ENCODE measurements at regions not wholly inside any gene's neighbourhood (a gene's known extent, or its start where the extent isn't known, plus 50 kb on each side); places are given as distances from the start of the nearest gene placed in this dataset.
"Not testable (repeated sequence)": the region's sequence is repeated elsewhere in the genome, so short reads cannot be mapped to it uniquely, and the experiment has no call there.

DNA sequence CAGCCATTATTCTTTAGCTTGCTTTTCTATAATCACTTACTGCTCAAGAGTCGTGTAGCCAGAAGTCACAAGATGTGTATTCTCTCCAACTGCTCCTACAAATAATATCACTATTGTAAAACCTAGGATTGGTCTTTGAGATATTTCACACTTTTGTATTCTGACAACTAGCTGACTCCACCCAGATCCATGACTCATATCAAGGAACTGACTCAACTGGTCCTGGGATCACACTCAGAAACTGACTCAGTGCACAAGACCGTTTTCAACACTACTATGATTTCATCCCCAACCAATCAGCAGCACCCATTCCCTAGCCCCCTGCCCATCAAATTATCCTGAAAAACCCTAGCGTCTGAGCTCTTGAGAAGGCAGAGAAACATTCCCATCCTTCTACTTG lies 56.5 kb upstream of the ORC5 start:
- DNase-seq (ENCODE audit: extremely low read depth, low read depth, low spot score), result no peak

DNA sequence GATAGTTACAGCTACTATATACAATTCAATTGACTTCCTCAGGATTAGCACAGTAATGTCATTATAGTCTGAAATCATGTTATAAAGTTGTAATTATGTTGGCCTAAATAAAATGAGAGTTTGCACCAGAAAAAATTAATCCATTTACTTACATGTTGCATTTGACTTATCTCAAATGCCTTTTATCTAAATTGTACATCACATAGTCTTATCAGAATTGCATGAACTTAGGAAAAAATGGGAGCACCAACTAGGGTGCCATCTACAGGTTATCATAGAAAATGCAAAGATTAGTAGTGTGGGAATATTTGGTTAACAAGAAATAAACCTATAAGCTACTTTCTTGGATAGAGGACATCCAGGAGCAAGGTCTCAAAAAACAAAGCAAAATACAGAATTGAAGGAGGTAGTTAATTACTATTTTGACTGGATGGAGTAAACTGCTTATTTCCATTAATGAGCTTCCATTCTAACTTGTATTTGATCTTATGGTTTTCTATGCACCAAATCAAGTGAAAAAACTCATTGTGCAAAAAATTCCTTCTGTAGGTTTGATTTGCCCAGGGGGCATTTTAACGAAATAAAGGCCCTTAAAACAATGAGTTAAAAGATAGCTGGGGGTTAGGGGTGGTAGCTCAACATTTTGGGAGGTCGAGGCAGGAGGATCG lies 60.0 kb upstream of the ORC5 start:
- DNase-seq (ENCODE audit: extremely low read depth, low read depth, low spot score), result no peak

DNA sequence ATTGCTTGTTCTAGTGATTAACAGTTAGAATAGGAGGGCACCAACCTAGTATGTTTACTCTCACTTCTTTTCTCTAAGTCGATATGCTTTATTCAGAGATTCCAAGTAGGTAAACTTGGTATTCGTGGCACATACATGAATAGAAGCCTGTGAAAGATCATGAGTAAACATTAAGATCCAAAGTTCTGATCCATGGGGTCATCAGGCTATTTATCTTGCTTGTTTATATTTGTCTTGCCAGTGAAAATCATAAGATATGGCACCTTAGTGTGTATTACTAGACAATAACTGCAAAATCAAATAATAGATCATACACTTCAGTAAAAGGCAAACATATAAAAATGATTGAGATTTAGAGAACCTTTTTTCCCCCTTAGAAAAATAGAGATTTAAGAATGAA lies 56.5 kb upstream of the LHFPL3 start:
- no peak for DNase-seq (ENCODE audit: extremely low read depth, low read depth, low spot score)

DNA sequence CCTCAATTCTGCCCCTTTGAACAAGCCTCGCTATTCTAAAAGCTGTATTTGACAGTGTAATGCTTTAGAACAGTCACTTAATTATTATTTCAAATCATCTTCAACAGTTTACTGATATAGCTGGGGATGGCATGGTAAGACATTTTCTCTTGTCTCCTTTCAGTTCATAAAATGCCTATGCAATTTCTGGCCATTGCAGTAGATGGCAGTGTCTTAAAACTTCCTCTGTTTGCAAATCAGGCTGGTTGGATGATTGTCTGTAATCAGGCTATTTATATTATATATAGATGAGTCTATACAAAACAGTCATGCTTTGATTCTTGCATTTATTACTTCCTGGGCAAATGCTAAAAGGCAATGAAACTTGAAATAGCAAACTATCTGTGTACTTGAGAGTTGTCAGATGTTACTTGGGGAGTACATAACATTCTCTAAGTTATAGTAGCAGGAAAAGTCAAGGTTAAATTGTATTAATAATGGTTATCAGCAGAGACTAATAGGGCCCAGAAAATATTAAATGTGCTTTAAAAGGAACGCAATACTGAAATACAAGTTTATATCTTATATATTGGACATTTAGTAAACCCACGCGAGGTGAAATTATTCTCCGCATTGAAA lies 55.5 kb upstream of the LHFPL3 start:
- DNase-seq (ENCODE audit: extremely low read depth, low read depth, low spot score), result peak; percentile 9

DNA sequence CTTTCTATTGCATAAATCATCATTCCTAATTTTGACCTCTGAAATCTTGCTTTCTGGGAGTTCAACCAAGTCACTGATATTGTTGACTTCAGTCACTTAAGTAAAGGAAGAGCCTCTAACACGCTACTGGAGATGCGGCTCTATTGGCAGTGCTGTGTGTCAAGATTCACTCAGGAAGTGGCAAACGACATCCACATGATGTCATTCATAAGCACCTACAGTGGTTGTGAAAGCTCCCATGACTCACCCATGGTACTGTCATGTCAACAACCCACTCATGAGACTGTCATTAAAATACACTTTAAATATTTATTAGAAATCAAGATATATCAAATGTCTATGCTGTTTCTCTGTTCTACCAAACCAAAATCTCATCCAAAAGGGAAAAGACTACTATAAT lies 52.5 kb upstream of the LHFPL3 start:
- DNase-seq (ENCODE audit: extremely low read depth, low read depth, low spot score), result no peak

DNA sequence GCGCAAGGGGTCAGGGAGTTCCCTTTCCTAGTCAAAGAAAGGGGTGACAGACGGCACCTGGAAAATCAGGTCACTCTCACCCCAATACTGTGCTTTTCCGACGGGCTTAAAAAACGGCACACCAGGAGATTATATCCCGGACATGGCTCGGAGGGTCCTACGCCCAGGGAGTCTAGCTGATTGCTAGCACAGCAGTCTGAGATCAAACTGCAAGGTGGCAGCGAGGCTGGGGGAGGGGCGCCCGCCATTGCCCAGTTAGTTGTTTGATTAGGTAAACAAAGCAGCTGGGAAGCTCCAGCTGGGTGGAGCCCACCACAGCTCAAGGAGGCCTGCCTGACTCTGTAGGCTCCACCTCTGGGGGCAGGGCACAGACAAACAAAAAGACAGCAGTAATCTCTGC lies 51.7 kb upstream of the LHFPL3 start:
- not testable (repeated sequence) for DNase-seq (ENCODE audit: extremely low read depth, low read depth, low spot score)
